GM21576 (cell line): ENCODE measurements at regions not wholly inside any gene's neighbourhood (a gene's known extent, or its start where the extent isn't known, plus 50 kb on each side); places are given as distances from the start of the nearest gene placed in this dataset.
"Not testable (repeated sequence)": the region's sequence is repeated elsewhere in the genome, so short reads cannot be mapped to it uniquely, and the experiment has no call there.

Experiments used
- ATAC-seq: cut with Tn5 transposase; IDR thresholded peaks from one replicate; pipeline ENCODE4 v1.9.1; 2021; ENCODE audit warnings: mild to moderate bottlenecking, moderate library complexity; ENCODE audit not compliant: unreplicated experiment

GRCh38 chr1:170789063-170789462 lies 125.1 kb downstream of the PRRX1 start:
- ATAC-seq: no peak

- no peak for ATAC-seq
Measured at GRCh38 chr1:170790175-170790574, 126.2 kb downstream of the PRRX1 start.

GRCh38 chr1:170790651-170791071 lies 126.7 kb downstream of the PRRX1 start:
- ATAC-seq: no peak

GRCh38 chr1:170791941-170792340 lies 128.0 kb downstream of the PRRX1 start:
- no peak for ATAC-seq

GRCh38 chr1:170800265-170800664 lies 135.1 kb upstream of the MROH9 start:
- no peak for ATAC-seq

- no peak for ATAC-seq
Measured at GRCh38 chr1:170800812-170801211, 134.5 kb upstream of the MROH9 start.

- ATAC-seq: no peak
Measured at GRCh38 chr1:170803711-170804110, 131.6 kb upstream of the MROH9 start.

GRCh38 chr1:170804419-170804818 lies 130.9 kb upstream of the MROH9 start:
- no peak for ATAC-seq

- no peak for ATAC-seq
Measured at GRCh38 chr1:170804879-170805278, 130.5 kb upstream of the MROH9 start.

GRCh38 chr1:170806961-170807360 lies 128.4 kb upstream of the MROH9 start:
- ATAC-seq: no peak

- no peak for ATAC-seq
Measured at GRCh38 chr1:170807432-170807831, 127.9 kb upstream of the MROH9 start.

- no peak for ATAC-seq
Measured at GRCh38 chr1:170808216-170808885, 127.0 kb upstream of the MROH9 start.

- not testable (repeated sequence) for ATAC-seq
Measured at GRCh38 chr1:170811013-170811412, 124.3 kb upstream of the MROH9 start.

GRCh38 chr1:170819781-170820180 lies 115.6 kb upstream of the MROH9 start:
- ATAC-seq: no peak

- no peak for ATAC-seq
Measured at GRCh38 chr1:170823120-170823519, 112.2 kb upstream of the MROH9 start.

GRCh38 chr1:170831276-170831675 lies 104.1 kb upstream of the MROH9 start:
- ATAC-seq: no peak

- no peak for ATAC-seq
Measured at GRCh38 chr1:170836141-170836540, 99.2 kb upstream of the MROH9 start.

GRCh38 chr1:170840371-170840770 lies 95.0 kb upstream of the MROH9 start:
- ATAC-seq: no peak

- peak; percentile 87 for ATAC-seq
Measured at GRCh38 chr1:170853302-170853701, 82.0 kb upstream of the MROH9 start.

GRCh38 chr1:170853867-170854266 lies 81.5 kb upstream of the MROH9 start:
- ATAC-seq: peak; percentile 13

- no peak for ATAC-seq
Measured at GRCh38 chr1:170854677-170855076, 80.7 kb upstream of the MROH9 start.

- no peak for ATAC-seq
Measured at GRCh38 chr1:170856455-170856854, 78.9 kb upstream of the MROH9 start.

- no peak for ATAC-seq
Measured at GRCh38 chr1:170857955-170858354, 77.4 kb upstream of the MROH9 start.
